Upper lobe of left lung (tissue), 4 donors: ENCODE measurements at regions not wholly inside any gene's neighbourhood (a gene's known extent, or its start where the extent isn't known, plus 50 kb on each side); places are given as distances from the start of the nearest gene placed in this dataset.

Experiments used
- CTCF ChIP-seq, 6 experiments: fragments of 450-650 bp in 4 of 6; fragments of 200-600 bp in 2 of 6; sonication (generic) in 2 of 6; IDR thresholded peaks; one replicate each; pipeline ENCODE4 v1.5.1; 2016 to 2019; ENCODE audit warnings: antibody characterized with exemption in 6 of 6
- EP300 ChIP-seq, 4 donors: sonication (generic); formaldehyde crosslinking; IDR thresholded peaks; one replicate each; pipeline ENCODE4 v1.5.1; 2017; ENCODE audit warnings: antibody characterized with exemption in 4 of 4, control low read depth in 2 of 4
- POLR2A ChIP-seq, 4 donors: fragments of 450-650 bp; IDR thresholded peaks; one replicate each; pipeline ENCODE4 v1.5.1; 2016 to 2017; ENCODE audit warnings: antibody characterized with exemption in 4 of 4, mild to moderate bottlenecking in 2 of 4
- POLR2AphosphoS5 ChIP-seq, 2 donors: sonication (generic); formaldehyde crosslinking; IDR thresholded peaks; one replicate each; pipeline ENCODE4 v1.5.1; 2017; ENCODE audit warnings: antibody characterized with exemption in 2 of 2

- TF ChIP-seq POLR2A (IDR thresholded peaks at IDR 0.05), result no peak
- no peak for TF ChIP-seq CTCF (IDR thresholded peaks at IDR 0.05)
- no peak for TF ChIP-seq EP300 (IDR thresholded peaks at IDR 0.05)
- TF ChIP-seq POLR2AphosphoS5 (IDR thresholded peaks at IDR 0.05), result no peak
These were observed 118.2 kb upstream of the SLC10A2 start for GRCh38 chr13:103184413-103184812.
